VCaP (cell line): ENCODE measurements at regions not wholly inside any gene's neighbourhood (a gene's known extent, or its start where the extent isn't known, plus 50 kb on each side); places are given as distances from the start of the nearest gene placed in this dataset.
A peak's percentile ranks its signal among the peaks of the same experiment; 100 is the strongest.

Experiments used
- H3K27ac ChIP-seq: fragments of 450-650 bp; 2 replicates; pipeline ENCODE4 v1.5.1; 2017
- CTCF ChIP-seq: fragments of 450-650 bp; conservative IDR thresholded peaks from 2 replicates; pipeline ENCODE4 v1.5.1; 2017; ENCODE audit warnings: mild to moderate bottlenecking, moderate library complexity

- TF ChIP-seq CTCF: no peak
- no peak overlapping the region for H3K27ac ChIP-seq
These were observed 274.9 kb upstream of the DCBLD2 start for GRCh38 chr3:99176169-99176964.

GRCh38 chr3:99175276-99175812 lies 273.8 kb upstream of the DCBLD2 start:
- TF ChIP-seq CTCF: no peak
- H3K27ac ChIP-seq: no peak overlapping the region

GRCh38 chr3:99172736-99173657 lies 271.5 kb upstream of the DCBLD2 start:
- no peak overlapping the region for H3K27ac ChIP-seq
- peak; percentile 92 for TF ChIP-seq CTCF

GRCh38 chr3:99171800-99172199 lies 270.3 kb upstream of the DCBLD2 start:
- H3K27ac ChIP-seq: no peak overlapping the region
- TF ChIP-seq CTCF: no peak

- no peak overlapping the region for H3K27ac ChIP-seq
- TF ChIP-seq CTCF: no peak
These were observed 269.5 kb upstream of the DCBLD2 start for GRCh38 chr3:99170867-99171517.

GRCh38 chr3:99167071-99167470 lies 265.6 kb upstream of the DCBLD2 start:
- H3K27ac ChIP-seq: no peak overlapping the region
- TF ChIP-seq CTCF: no peak

- H3K27ac ChIP-seq: no peak overlapping the region
- TF ChIP-seq CTCF: no peak
These were observed 261.8 kb upstream of the DCBLD2 start for GRCh38 chr3:99163314-99163713.
